SU-DHL-6 (cell line): ENCODE measurements at regions not wholly inside any gene's neighbourhood (a gene's known extent, or its start where the extent isn't known, plus 50 kb on each side); places are given as distances from the start of the nearest gene placed in this dataset.
"Not testable (repeated sequence)": the region's sequence is repeated elsewhere in the genome, so short reads cannot be mapped to it uniquely, and the experiment has no call there.

Experiments used
- H2AFZ ChIP-seq: fragments of 200-600 bp; sonication (generic); 2 replicates; pipeline ENCODE4 v1.6.1; 2014; ENCODE audit warnings: low read depth, mild to moderate bottlenecking, moderate library complexity, mixed read lengths, antibody characterized with exemption, low read length; ENCODE audit not compliant: severe bottlenecking
- H3F3A ChIP-seq: fragments of 200-600 bp; shearing (Covaris generic); 2 replicates; pipeline ENCODE4 v1.6.0; 2016; ENCODE audit warnings: antibody characterized with exemption, mild to moderate bottlenecking; ENCODE audit not compliant: insufficient read depth
- H3K27ac ChIP-seq: fragments of 200-600 bp; sonication (generic); 2 replicates; pipeline ENCODE4 v1.5.1; 2016; ENCODE audit warnings: low read depth, mild to moderate bottlenecking, low read length, moderate library complexity, mixed read lengths
- H3K27me3 ChIP-seq: fragments of 200-600 bp; sonication (generic), shearing (Covaris generic); 2 replicates; pipeline ENCODE4 v1.6.0; 2014; ENCODE audit warnings: mild to moderate bottlenecking, low read length
- H3K36me3 ChIP-seq: fragments of 200-600 bp; sonication (generic); 2 replicates; pipeline ENCODE4 v1.6.1; 2014; ENCODE audit warnings: mild to moderate bottlenecking, low read length, mixed read lengths
- H3K4me2 ChIP-seq: fragments of 300-600, 200-600 bp; shearing (Covaris generic), sonication (generic); 2 replicates; pipeline ENCODE4 v1.6.0; 2014; ENCODE audit warnings: low read length, low read depth, mild to moderate bottlenecking; ENCODE audit not compliant: poor library complexity, severe bottlenecking
- H3K4me3 ChIP-seq: fragments of 200-600 bp; sonication (generic); 2 replicates; pipeline ENCODE4 v1.5.1; 2014; ENCODE audit warnings: antibody characterized with exemption, low read length, mild to moderate bottlenecking, mixed read lengths; ENCODE audit not compliant: insufficient read depth, poor library complexity, severe bottlenecking
- H3K79me2 ChIP-seq: fragments of 200-600 bp; sonication (generic); 2 replicates; pipeline ENCODE4 v1.6.1; 2014; ENCODE audit warnings: mild to moderate bottlenecking, low read length, moderate library complexity; ENCODE audit not compliant: insufficient read depth
- H3K9ac ChIP-seq: fragments of 200-600 bp; sonication (generic); 2 replicates; pipeline ENCODE4 v1.7.0; 2014; ENCODE audit warnings: mild to moderate bottlenecking, low read length
- H3K9me2 ChIP-seq: fragments of 200-600 bp; sonication (generic); replicated peaks from 2 replicates; pipeline ENCODE4 v1.6.1; 2014; ENCODE audit warnings: low read length; ENCODE audit not compliant: insufficient read depth
- H3K9me3 ChIP-seq: fragments of 200-600 bp; sonication (generic); 2 replicates; pipeline ENCODE4 v1.6.1; 2014; ENCODE audit warnings: low read length, mixed read lengths; ENCODE audit not compliant: insufficient read depth
- H4K20me1 ChIP-seq: fragments of 200-600 bp; sonication (generic); 2 replicates; pipeline ENCODE4 v1.6.1; 2014; ENCODE audit warnings: low read depth, mild to moderate bottlenecking, antibody characterized with exemption, low read length, moderate library complexity, mixed read lengths
- CTCF ChIP-seq: fragments of 200-600 bp; sonication (generic); IDR thresholded peaks from one replicate; pipeline ENCODE4 v1.5.1; 2017; ENCODE audit warnings: antibody characterized with exemption, mild to moderate bottlenecking, low read length, moderate library complexity; ENCODE audit not compliant: insufficient read depth, poor library complexity, severe bottlenecking
- EZH2phosphoT487 ChIP-seq: fragments of 200-600 bp; sonication (generic), shearing (Covaris generic); conservative IDR thresholded peaks from 2 replicates; pipeline ENCODE4 v1.6.1; 2018; ENCODE audit warnings: mild to moderate bottlenecking, antibody characterized with exemption, low read length, moderate library complexity, mixed read lengths

- no peak for TF ChIP-seq EZH2phosphoT487
- TF ChIP-seq CTCF: no peak
- H3K4me2 ChIP-seq: no peak overlapping the region
- no peak overlapping the region for H2AFZ ChIP-seq
Observed at GRCh38 chr5:68861099-68861498, 232.7 kb upstream of the SLC30A5 start.

GRCh38 chr5:68862560-68862959, 231.3 kb upstream of the SLC30A5 start:
- H4K20me1 ChIP-seq: no peaks in the 10 kb centered on the region
- H3K27me3 ChIP-seq: no peaks in the 10 kb centered on the region
- H3F3A ChIP-seq: no peaks in the 10 kb centered on the region
- H3K9me3 ChIP-seq: no peaks in the 10 kb centered on the region; the same call in 1 of the 2 replicates
- H3K4me2 ChIP-seq: no peak overlapping the region
- H3K79me2 ChIP-seq: no peaks in the 10 kb centered on the region
- H3K9me2 ChIP-seq: no peaks in the 10 kb centered on the region
- H2AFZ ChIP-seq: no peak overlapping the region
- no peak overlapping the region for H3K4me3 ChIP-seq
- H3K9ac ChIP-seq: no peak overlapping the region
- H3K36me3 ChIP-seq: no peaks in the 10 kb centered on the region
- TF ChIP-seq CTCF: no peak
- no peak for TF ChIP-seq EZH2phosphoT487
- no peak overlapping the region for H3K27ac ChIP-seq

More at GRCh38 chr5:68861099-68861498, 232.7 kb upstream of the SLC30A5 start:
- H4K20me1 ChIP-seq: no peaks in the 10 kb centered on the region
- H3K79me2 ChIP-seq: no peaks in the 10 kb centered on the region
- no peaks in the 10 kb centered on the region for H3F3A ChIP-seq
- no peaks in the 10 kb centered on the region for H3K27me3 ChIP-seq
- no peaks in the 10 kb centered on the region for H3K9me2 ChIP-seq
- no peak overlapping the region for H3K9ac ChIP-seq
- H3K9me3 ChIP-seq: no peaks in the 10 kb centered on the region; the same call in 1 of the 2 replicates
- H3K4me3 ChIP-seq: no peak overlapping the region
- no peak overlapping the region for H3K27ac ChIP-seq
- H3K36me3 ChIP-seq: no peaks in the 10 kb centered on the region

GRCh38 chr5:68865192-68865591, 228.6 kb upstream of the SLC30A5 start:
- H2AFZ ChIP-seq: not testable (repeated sequence)

GRCh38 chr5:68872088-68872839, 221.6 kb upstream of the SLC30A5 start:
- no peak overlapping the region for H2AFZ ChIP-seq
- H4K20me1 ChIP-seq: no peaks in the 10 kb centered on the region

More at GRCh38 chr5:68865192-68865591, 228.6 kb upstream of the SLC30A5 start:
- not testable (repeated sequence) for H3K27ac ChIP-seq, H3K36me3 ChIP-seq, H3K9me3 ChIP-seq, H3K79me2 ChIP-seq, H3K4me3 ChIP-seq, H3K4me2 ChIP-seq, H4K20me1 ChIP-seq, H3K27me3 ChIP-seq, H3K9ac ChIP-seq, H3F3A ChIP-seq, H3K9me2 ChIP-seq

More at GRCh38 chr5:68872088-68872839, 221.6 kb upstream of the SLC30A5 start:
- no peaks in the 10 kb centered on the region for H3F3A ChIP-seq
- H3K9me2 ChIP-seq: no peaks in the 10 kb centered on the region
- H3K4me2 ChIP-seq: no peak overlapping the region
- H3K36me3 ChIP-seq: no peaks in the 10 kb centered on the region
- H3K9me3 ChIP-seq: no peaks in the 10 kb centered on the region
- no peak overlapping the region for H3K27ac ChIP-seq
- H3K79me2 ChIP-seq: no peaks in the 10 kb centered on the region
- H3K9ac ChIP-seq: no peak overlapping the region
- H3K27me3 ChIP-seq: no peaks in the 10 kb centered on the region
- H3K4me3 ChIP-seq: no peak overlapping the region
- TF ChIP-seq CTCF (no peak), EZH2phosphoT487 (no peak)
